Loucy (cell line): ENCODE measurements at regions not wholly inside any gene's neighbourhood (a gene's known extent, or its start where the extent isn't known, plus 50 kb on each side); places are given as distances from the start of the nearest gene placed in this dataset.

ENCODE experiments used
- CTCF ChIP-seq: fragments of 200-600 bp; sonication (generic); conservative IDR thresholded peaks from 2 replicates; pipeline ENCODE4 v1.5.1; 2014; ENCODE audit warnings: mild to moderate bottlenecking, antibody characterized with exemption, low read length
- EZH2phosphoT487 ChIP-seq: fragments of 200-600 bp; IDR thresholded peaks from 2 replicates; pipeline ENCODE4 v1.6.1; 2018; ENCODE audit warnings: antibody characterized with exemption, mild to moderate bottlenecking, moderate library complexity, borderline replicate concordance

GRCh38 chr16:72565106-72565505 is 393.2 kb upstream of the PMFBP1 start:
- no peak for TF ChIP-seq CTCF
- no peak for TF ChIP-seq EZH2phosphoT487
